DMS114 treated with DMSO at 0.1 percent for 48 hours (cell line): ENCODE measurements at regions not wholly inside any gene's neighbourhood (a gene's known extent, or its start where the extent isn't known, plus 50 kb on each side); places are given as distances from the start of the nearest gene placed in this dataset.
"Not testable (repeated sequence)": the region's sequence is repeated elsewhere in the genome, so short reads cannot be mapped to it uniquely, and the experiment has no call there.

Experiments used
- DNase-seq: peaks from one replicate; lab custom pipeline; 2025; ENCODE audit not compliant: unreplicated experiment; lab: John Stamatoyannopoulos, UW

- no peak for DNase-seq
Measured at GRCh38 chr6:170003451-170004160, 252.2 kb downstream of the ERMARD start.

- DNase-seq, result no peak
Measured at GRCh38 chr6:170003027-170003426, 251.6 kb downstream of the ERMARD start.

- not testable (repeated sequence) for DNase-seq
Measured at GRCh38 chr6:170001782-170002181, 250.4 kb downstream of the ERMARD start.

GRCh38 chr6:170000071-170000843 lies 248.8 kb downstream of the ERMARD start:
- no peak for DNase-seq

GRCh38 chr6:169999367-169999766 lies 247.9 kb downstream of the ERMARD start:
- no peak for DNase-seq

GRCh38 chr6:169998457-169998856 lies 247.0 kb downstream of the ERMARD start:
- DNase-seq, result no peak

- DNase-seq, result no peak
Measured at GRCh38 chr6:169997930-169998218, 246.5 kb downstream of the ERMARD start.

GRCh38 chr6:169997187-169997929 lies 245.9 kb downstream of the ERMARD start:
- no peak for DNase-seq

- DNase-seq, result no peak
Measured at GRCh38 chr6:169996378-169997051, 245.1 kb downstream of the ERMARD start.

GRCh38 chr6:169994739-169995138 lies 243.3 kb downstream of the ERMARD start:
- DNase-seq, result no peak

GRCh38 chr6:169993861-169994481 lies 242.5 kb downstream of the ERMARD start:
- DNase-seq, result no peak

GRCh38 chr6:169991913-169992312 lies 240.5 kb downstream of the ERMARD start:
- DNase-seq, result no peak

GRCh38 chr6:169991031-169991390 lies 239.6 kb downstream of the ERMARD start:
- no peak for DNase-seq

GRCh38 chr6:169990095-169991030 lies 238.9 kb downstream of the ERMARD start:
- no peak for DNase-seq

- DNase-seq, result no peak
Measured at GRCh38 chr6:169989594-169989993, 238.2 kb downstream of the ERMARD start.

GRCh38 chr6:169988769-169989550 lies 237.5 kb downstream of the ERMARD start:
- no peak for DNase-seq

GRCh38 chr6:169986848-169987498 lies 235.6 kb downstream of the ERMARD start:
- DNase-seq, result no peak

GRCh38 chr6:169986171-169986847 lies 234.9 kb downstream of the ERMARD start:
- DNase-seq, result no peak
